Esophagus squamous epithelium (tissue), 5 donors: ENCODE measurements at regions not wholly inside any gene's neighbourhood (a gene's known extent, or its start where the extent isn't known, plus 50 kb on each side); places are given as distances from the start of the nearest gene placed in this dataset.

Source experiments
- DNase-seq: peaks from one replicate; lab custom pipeline; 2025; lab: John Stamatoyannopoulos, UW
- H3K27ac ChIP-seq, 4 donors: fragments of 200-600 bp; sonication (generic); one replicate each; pipeline ENCODE4 v1.5.1; 2016 to 2019; ENCODE audit warnings: mild to moderate bottlenecking in 1 of 4
- H3K27me3 ChIP-seq, 4 donors: fragments of 200-600 bp; sonication (generic); 1 replicate in 3 of 4; 2 replicates in 1 of 4; pipeline versions ENCODE4 v1.5.1 to v1.6.0; 2017 to 2021; ENCODE audit warnings: antibody characterized with exemption in 1 of 4
- H3K36me3 ChIP-seq, 3 donors: fragments of 200-600 bp; sonication (generic); one replicate each; pipeline ENCODE4 v1.5.1; 2016 to 2019
- H3K4me1 ChIP-seq, 3 donors: fragments of 200-600 bp; sonication (generic); one replicate each; pipeline ENCODE4 v1.5.1; 2017 to 2019
- H3K4me3 ChIP-seq, 4 donors: fragments of 200-600 bp; sonication (generic); 1 replicate in 3 of 4; 2 replicates in 1 of 4; pipeline ENCODE4 v1.5.1; 2016 to 2019; ENCODE audit warnings: mild to moderate bottlenecking in 2 of 4, moderate library complexity in 1 of 4
- H3K9me3 ChIP-seq, 3 donors: fragments of 200-600 bp; sonication (generic); one replicate each; pipeline ENCODE4 v1.5.1; 2016 to 2019
- CTCF ChIP-seq, 6 experiments: fragments of 450-650 bp in 4 of 6; fragments of 200-600 bp in 2 of 6; sonication (generic) in 2 of 6; IDR thresholded peaks; one replicate each; pipeline ENCODE4 v1.5.1; 2016 to 2019; ENCODE audit warnings: antibody characterized with exemption in 6 of 6, mild to moderate bottlenecking in 4 of 6, moderate library complexity in 4 of 6
- POLR2A ChIP-seq, 4 donors: fragments of 450-650 bp; IDR thresholded peaks; one replicate each; pipeline ENCODE4 v1.6.1; 2017; ENCODE audit warnings: antibody characterized with exemption in 4 of 4, mild to moderate bottlenecking in 4 of 4, moderate library complexity in 3 of 4
- WGBS, 2 donors: methylation state at CpG; one replicate each; pipeline ENCODE4 v1.1.5; 2018; 5-methylcytosine and 5-hydroxymethylcytosine counted together
- intact Hi-C: fragments of 100-400 bp; cut with DNase I; formaldehyde crosslinking; loops from one replicate; pipeline ENCODE4 v1.15.0; 2022
- donor health status: DM: yes; HTN: yes; CAD: no.

- no peak for TF ChIP-seq POLR2A (IDR thresholded peaks at IDR 0.05)
- TF ChIP-seq CTCF (IDR thresholded peaks at IDR 0.05) = no peak
- DNase-seq = no peak
- Histone ChIP-seq H3K9me3 (no peaks in the 10 kb centered on the region), H3K27ac (peak overlapping the region in 3 of 4 donors; percentile 13 to 65 (median 26)), H3K27me3 (peaks cover 0 to 32% (median 0%) of the 10 kb centered on the region in 4 donors), H3K4me3 (no peak overlapping the region), H3K36me3 (no peaks in the 10 kb centered on the region), H3K4me1 (peaks cover 0 to 43% (median 28%) of the 10 kb centered on the region in 3 donors)
- WGBS, 2 donors = 15 to 22% methylated on average over 8 to 11 of the region's 13 CpGs
- intact Hi-C loops = no loop called here
Measured at GRCh38 chr1:29708796-29709703, 472.7 kb downstream of the PTPRU start.

GRCh38 chr1:29708381-29708780 is 472.1 kb downstream of the PTPRU start:
- TF ChIP-seq CTCF (IDR thresholded peaks at IDR 0.05) (no peak), POLR2A (IDR thresholded peaks at IDR 0.05) (no peak)
- peaks cover 0 to 39% (median 0%) of the 10 kb centered on the region in 4 donors for H3K27me3 ChIP-seq
- no peaks in the 10 kb centered on the region for H3K36me3 ChIP-seq
- 100% methylated on average over 1 of the region's 1 CpG for WGBS, 2 donors
- H3K27ac ChIP-seq = peak overlapping the region in 1 of 4 donors; percentile 16
- H3K4me3 ChIP-seq = no peak overlapping the region
- no peak for DNase-seq
- intact Hi-C loops = no loop called here
- no peaks in the 10 kb centered on the region for H3K9me3 ChIP-seq
- H3K4me1 ChIP-seq = peaks cover 0 to 43% (median 28%) of the 10 kb centered on the region in 3 donors

- Histone ChIP-seq H3K36me3 (no peaks in the 10 kb centered on the region), H3K27me3 (peaks cover 0 to 41% (median 0%) of the 10 kb centered on the region in 4 donors), H3K4me3 (no peak overlapping the region), H3K27ac (no peak overlapping the region), H3K9me3 (no peaks in the 10 kb centered on the region), H3K4me1 (peaks cover 0 to 43% (median 28%) of the 10 kb centered on the region in 3 donors)
- intact Hi-C loops = no loop called here
- no peak for DNase-seq
- WGBS, 2 donors = 81 to 88% methylated on average over 9 of the region's 9 CpGs
- TF ChIP-seq POLR2A (IDR thresholded peaks at IDR 0.05) (no peak), CTCF (IDR thresholded peaks at IDR 0.05) (no peak)
Measured at GRCh38 chr1:29707796-29708195, 471.5 kb downstream of the PTPRU start.

GRCh38 chr1:29706936-29707335 is 470.6 kb downstream of the PTPRU start:
- H3K36me3 ChIP-seq = no peaks in the 10 kb centered on the region
- H3K27ac ChIP-seq = no peak overlapping the region
- 8% methylated on average over 7 of the region's 28 CpGs; no CpG with 5 or more reads in 1 of the 2 donors for WGBS, 2 donors
- intact Hi-C loops = no loop called here
- H3K27me3 ChIP-seq = peaks cover 0 to 46% (median 0%) of the 10 kb centered on the region in 4 donors
- peaks cover 0 to 34% (median 25%) of the 10 kb centered on the region in 3 donors for H3K4me1 ChIP-seq
- no peak for TF ChIP-seq POLR2A (IDR thresholded peaks at IDR 0.05)
- peak in 4 of 6 experiments; percentile 20 to 66 (median 36) for TF ChIP-seq CTCF (IDR thresholded peaks at IDR 0.05)
- no peaks in the 10 kb centered on the region for H3K9me3 ChIP-seq
- no peak for DNase-seq
- no peak overlapping the region for H3K4me3 ChIP-seq

GRCh38 chr1:29704430-29704829 is 468.1 kb downstream of the PTPRU start:
- intact Hi-C loops = no loop called here

More at GRCh38 chr1:29704430-29704829, 468.1 kb downstream of the PTPRU start:
- no peak overlapping the region for H3K27ac ChIP-seq
- H3K4me3 ChIP-seq = no peak overlapping the region
- H3K36me3 ChIP-seq = no peaks in the 10 kb centered on the region
- H3K9me3 ChIP-seq = no peaks in the 10 kb centered on the region
- peaks cover 0 to 56% (median 0%) of the 10 kb centered on the region in 4 donors for H3K27me3 ChIP-seq
- peaks cover 0 to 17% (median 14%) of the 10 kb centered on the region in 3 donors for H3K4me1 ChIP-seq
- no peak for TF ChIP-seq CTCF (IDR thresholded peaks at IDR 0.05)
- TF ChIP-seq POLR2A (IDR thresholded peaks at IDR 0.05) = no peak
- 61 to 63% methylated on average over 2 of the region's 2 CpGs for WGBS, 2 donors
- DNase-seq = no peak
